HCT116 (cell line): ENCODE measurements at regions not wholly inside any gene's neighbourhood (a gene's known extent, or its start where the extent isn't known, plus 50 kb on each side); places are given as distances from the start of the nearest gene placed in this dataset.

Experiments
- ATAC-seq: fragments of 200-7000 bp; cut with Tn5 transposase; 2 replicates; pipeline ENCODE4 v1.9.1; 2020; ENCODE audit warnings: mild to moderate bottlenecking, moderate library complexity
- BruUV-seq: library from RNA; stranded (reverse); fragments of 400-500 nt; replicated peaks from 2 replicates; lab custom pipeline; 2021; lab: Mats Ljungman, UMichigan
- CTCF ChIA-PET: fragments of 300-600 bp; sonication (Branson Sonifier 250); formaldehyde crosslinking; loops from one replicate; lab custom pipeline; 2021; ENCODE audit warnings: antibody characterized with exemption; lab: Charles Lee
- POLR2A ChIA-PET: fragments of 300-600, 350-600 bp; sonication (Branson Sonifier 250); formaldehyde crosslinking; loops from one replicate; lab custom pipeline; 2021; ENCODE audit warnings: antibody characterized with exemption; lab: Charles Lee
- RAD21 ChIA-PET, 2 experiments: fragments of 300-600 bp; sonication (Branson Sonifier 250); formaldehyde crosslinking; loops; one replicate each; lab custom pipeline; 2023; ENCODE audit warnings: low total read pairs in 2 of 2; ENCODE audit not compliant: uncharacterized antibody in 2 of 2, unreplicated experiment in 2 of 2, low non-redundant PET in 1 of 2; lab: Charles Lee
- DNase-seq: peaks from one replicate; pipeline ENCODE4 v3.0.0-alpha.2; 2010; ENCODE audit warnings: low read depth, low spot score
- H2AFZ ChIP-seq: fragments of 200-600 bp; shearing (Covaris generic), sonication (generic); 2 replicates; pipeline ENCODE4 v1.6.1; 2017; ENCODE audit warnings: low read depth, mixed run types, mixed read lengths, antibody characterized with exemption, low read length; ENCODE audit not compliant: poor library complexity, severe bottlenecking
- H3K27ac ChIP-seq: 2 replicates; pipeline ENCODE4 v1.5.1; 2012; ENCODE audit warnings: low read depth, low read length
- H3K27me3 ChIP-seq: fragments of 200-600 bp; sonication (generic); 2 replicates; pipeline ENCODE4 v1.6.1; 2016; ENCODE audit warnings: mixed run types, low read length, mixed read lengths; ENCODE audit not compliant: insufficient read depth
- H3K36me3 ChIP-seq, 2 experiments: fragments of 200-500 bp in 1 of 2; fragments of 200-600 bp in 1 of 2; sonication (Bioruptor generic) in 1 of 2; sonication (generic) in 1 of 2; 2 replicates each; pipeline versions ENCODE4 v1.5.1 to v1.6.1; 2014 to 2016; ENCODE audit warnings: low read length in 2 of 2, inconsistent platforms in 1 of 2, mixed read lengths in 1 of 2, mixed run types in 1 of 2; ENCODE audit not compliant: insufficient read depth in 2 of 2, control insufficient read depth in 1 of 2
- H3K4me1 ChIP-seq, 2 experiments: fragments of 200-600 bp in 1 of 2; sonication (generic) in 1 of 2; 2 replicates each; pipeline versions ENCODE4 v1.5.1 to v1.6.1; 2012 to 2017; ENCODE audit warnings: low read length in 2 of 2, inconsistent platforms in 1 of 2, mild to moderate bottlenecking in 1 of 2, mixed read lengths in 1 of 2, mixed run types in 1 of 2, moderate library complexity in 1 of 2; ENCODE audit not compliant: insufficient read depth in 2 of 2, control insufficient read depth in 1 of 2
- H3K4me2 ChIP-seq: fragments of 200-600 bp; sonication (generic); 2 replicates; pipeline ENCODE4 v1.6.1; 2017; ENCODE audit warnings: mixed run types, low read length, mixed read lengths
- H3K4me3 ChIP-seq, 2 experiments: fragments of 200-600 bp in 1 of 2; sonication (generic) in 1 of 2; replicated peaks in 1 of 2; 2 replicates each; pipeline ENCODE4 v1.5.1; 2011 to 2016; ENCODE audit warnings: low read length in 2 of 2, control low read depth in 1 of 2, low read depth in 1 of 2, mild to moderate bottlenecking in 1 of 2, mixed read lengths in 1 of 2, mixed run types in 1 of 2
- H3K79me2 ChIP-seq: fragments of 200-600 bp; sonication (generic); 2 replicates; pipeline ENCODE4 v1.6.1; 2017; ENCODE audit warnings: mild to moderate bottlenecking, mixed run types, low read length, moderate library complexity, mixed read lengths; ENCODE audit not compliant: insufficient read depth
- H3K9ac ChIP-seq: fragments of 200-600 bp; sonication (generic); 2 replicates; pipeline ENCODE4 v1.6.1; 2016; ENCODE audit warnings: low read length, mixed read lengths
- H3K9me2 ChIP-seq: fragments of 200-600 bp; sonication (generic), shearing (Covaris generic); 2 replicates; pipeline ENCODE4 v1.6.1; 2017; ENCODE audit warnings: mixed run types, mild to moderate bottlenecking, moderate library complexity; ENCODE audit not compliant: insufficient read depth
- H3K9me3 ChIP-seq, 2 experiments: fragments of 200-500 bp in 1 of 2; fragments of 200-600 bp in 1 of 2; sonication (Bioruptor generic) in 1 of 2; sonication (generic) in 1 of 2; 2 replicates each; pipeline ENCODE4 v1.6.1; 2014 to 2017; ENCODE audit warnings: low read length in 2 of 2, mixed read lengths in 2 of 2, inconsistent platforms in 1 of 2, low read depth in 1 of 2, mild to moderate bottlenecking in 1 of 2, mixed run types in 1 of 2, moderate library complexity in 1 of 2; ENCODE audit not compliant: control insufficient read depth in 1 of 2, insufficient read depth in 1 of 2
- H4K20me1 ChIP-seq: fragments of 200-600 bp; sonication (generic), shearing (Covaris generic); 2 replicates; pipeline ENCODE4 v1.6.1; 2017; ENCODE audit warnings: mixed run types, mild to moderate bottlenecking, moderate library complexity; ENCODE audit not compliant: insufficient read depth
- ATF3 ChIP-seq: IDR thresholded peaks from 2 replicates; pipeline ENCODE4 v1.6.1; 2012
- CBX3 ChIP-seq: IDR thresholded peaks from 2 replicates; pipeline ENCODE4 v1.6.1; 2012; ENCODE audit warnings: low read depth
- EGR1 ChIP-seq: IDR thresholded peaks from 2 replicates; pipeline ENCODE4 v1.6.1; 2012; ENCODE audit warnings: low read depth
- EZH2phosphoT487 ChIP-seq: fragments of 200-600 bp; IDR thresholded peaks from 2 replicates; pipeline ENCODE4 v1.6.1; 2018; ENCODE audit warnings: antibody characterized with exemption, borderline replicate concordance
- FOSL1 ChIP-seq: IDR thresholded peaks from 2 replicates; pipeline ENCODE4 v1.6.1; 2012; ENCODE audit warnings: low read depth
- JUND ChIP-seq: IDR thresholded peaks from 2 replicates; pipeline ENCODE4 v1.6.1; 2012
- MAX ChIP-seq: IDR thresholded peaks from 2 replicates; pipeline ENCODE4 v1.6.1; 2012
- SRF ChIP-seq: IDR thresholded peaks from 2 replicates; pipeline ENCODE4 v1.6.1; 2012; ENCODE audit warnings: low read depth
- TCF7L2 ChIP-seq: IDR thresholded peaks from 2 replicates; pipeline ENCODE4 v1.7.0; 2011; ENCODE audit warnings: borderline replicate concordance, inconsistent platforms; ENCODE audit not compliant: insufficient read depth, insufficient read length; ENCODE audit errors: extremely low read depth
- YY1 ChIP-seq: IDR thresholded peaks from 2 replicates; pipeline ENCODE4 v1.6.1; 2011; ENCODE audit warnings: low read length, low read depth, moderate library complexity, mild to moderate bottlenecking; ENCODE audit not compliant: insufficient replicate concordance; ENCODE audit errors: extremely low read depth
- ZNF274 ChIP-seq: fragments of 200-500 bp; sonication (Bioruptor generic); IDR thresholded peaks from 2 replicates; pipeline ENCODE4 v1.6.1; 2014; ENCODE audit warnings: mild to moderate bottlenecking, low read depth, low read length, inconsistent platforms
- intact Hi-C: fragments of 100-400 bp; cut with micrococcal nuclease; formaldehyde crosslinking; loops from 2 replicates; pipeline ENCODE4 v1.10.0; 2022
- TF ChIP-seq, protein P1 (sequence below), 3 experiments: fragments of 200-600 bp in 1 of 3; sonication (generic) in 1 of 3; IDR thresholded peaks in 2 of 3; conservative IDR thresholded peaks in 1 of 3; 2 replicates each; pipeline ENCODE4 v1.5.1; 2012 to 2017; ENCODE audit warnings: low read depth in 2 of 3, low read length in 2 of 3, antibody characterized with exemption in 1 of 3, borderline replicate concordance in 1 of 3, control low read depth in 1 of 3, mild to moderate bottlenecking in 1 of 3, mixed read lengths in 1 of 3, mixed run types in 1 of 3, moderate library complexity in 1 of 3; ENCODE audit not compliant: insufficient read depth in 1 of 3

- Histone ChIP-seq H3K36me3 (no peaks in the 10 kb centered on the region), H3K4me3 (no peak overlapping the region), H2AFZ (no peak overlapping the region), H4K20me1 (no peaks in the 10 kb centered on the region), H3K9me2 (no peaks in the 10 kb centered on the region), H3K27me3 (no peaks in the 10 kb centered on the region), H3K4me2 (no peak overlapping the region), H3K27ac (no peak overlapping the region), H3K4me1 (no peaks in the 10 kb centered on the region), H3K9ac (no peak overlapping the region), H3K9me3 (no peaks in the 10 kb centered on the region), H3K79me2 (no peaks in the 10 kb centered on the region)
- intact Hi-C loops, result no loop called here
- ChIA-PET POLR2A (no interaction called here), RAD21 (no interaction called here), CTCF (no interaction called here)
- no peak for TF ChIP-seq FOSL1
- no peak for TF ChIP-seq MAX
- TF ChIP-seq JUND, result no peak
- no peak for TF ChIP-seq TCF7L2
- TF ChIP-seq EGR1, result no peak
- no peak for TF ChIP-seq CBX3
- no peak for TF ChIP-seq ZNF274
- TF ChIP-seq YY1, result no peak
- TF ChIP-seq ATF3, result no peak
- no peak for TF ChIP-seq EZH2phosphoT487
- no peak for TF ChIP-seq SRF
- TF ChIP-seq, protein P1, sequence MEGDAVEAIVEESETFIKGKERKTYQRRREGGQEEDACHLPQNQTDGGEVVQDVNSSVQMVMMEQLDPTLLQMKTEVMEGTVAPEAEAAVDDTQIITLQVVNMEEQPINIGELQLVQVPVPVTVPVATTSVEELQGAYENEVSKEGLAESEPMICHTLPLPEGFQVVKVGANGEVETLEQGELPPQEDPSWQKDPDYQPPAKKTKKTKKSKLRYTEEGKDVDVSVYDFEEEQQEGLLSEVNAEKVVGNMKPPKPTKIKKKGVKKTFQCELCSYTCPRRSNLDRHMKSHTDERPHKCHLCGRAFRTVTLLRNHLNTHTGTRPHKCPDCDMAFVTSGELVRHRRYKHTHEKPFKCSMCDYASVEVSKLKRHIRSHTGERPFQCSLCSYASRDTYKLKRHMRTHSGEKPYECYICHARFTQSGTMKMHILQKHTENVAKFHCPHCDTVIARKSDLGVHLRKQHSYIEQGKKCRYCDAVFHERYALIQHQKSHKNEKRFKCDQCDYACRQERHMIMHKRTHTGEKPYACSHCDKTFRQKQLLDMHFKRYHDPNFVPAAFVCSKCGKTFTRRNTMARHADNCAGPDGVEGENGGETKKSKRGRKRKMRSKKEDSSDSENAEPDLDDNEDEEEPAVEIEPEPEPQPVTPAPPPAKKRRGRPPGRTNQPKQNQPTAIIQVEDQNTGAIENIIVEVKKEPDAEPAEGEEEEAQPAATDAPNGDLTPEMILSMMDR (IDR thresholded peaks at IDR 0.05 in 2 of 3, conservative IDR thresholded peaks at IDR 0.05 in 1 of 3; ENCODE audit: borderline replicate concordance in 1 of 3, insufficient read depth in 1 of 3, low read depth in 2 of 3, low read length in 2 of 3), result no peak
- BruUV-seq, result no TSS peak
- ATAC-seq, result no peak
- no peak for DNase-seq
These were observed 120.7 kb upstream of the HCCS start for GRCh38 chrX:10990418-10990817.
